Adrenal gland (tissue), 9 donors: ENCODE measurements at regions not wholly inside any gene's neighbourhood (a gene's known extent, or its start where the extent isn't known, plus 50 kb on each side); places are given as distances from the start of the nearest gene placed in this dataset.

ENCODE experiments used
- DNase-seq, 7 donors: peaks; one replicate each; pipeline ENCODE4 v3.0.0-alpha.2; 2019 to 2020
- H3K27ac ChIP-seq, 5 donors: fragments of 200-600 bp; sonication (generic) in 4 of 5; 1 replicate in 3 of 5; 2 replicates in 2 of 5; pipeline versions ENCODE4 v1.5.1 to v1.8.0; 2016 to 2020; ENCODE audit warnings: mild to moderate bottlenecking in 1 of 5
- H3K27me3 ChIP-seq: fragments of 200-600 bp; 2 replicates; pipeline ENCODE4 v1.8.0; 2021
- H3K36me3 ChIP-seq, 2 donors: fragments of 200-600 bp; replicated peaks in 1 of 2; 1 replicate in 1 of 2; 2 replicates in 1 of 2; pipeline versions ENCODE4 v1.5.1 to v1.8.0; 2018 to 2022
- H3K4me1 ChIP-seq, 2 donors: fragments of 200-600 bp; replicated peaks in 1 of 2; 1 replicate in 1 of 2; 2 replicates in 1 of 2; pipeline versions ENCODE4 v1.5.1 to v1.8.0; 2018 to 2021
- H3K4me3 ChIP-seq, 4 donors: fragments of 200-600 bp; sonication (generic) in 3 of 4; one replicate each; pipeline ENCODE4 v1.5.1; 2016 to 2018
- H3K9me3 ChIP-seq, 3 donors: fragments of 200-600 bp; sonication (generic) in 1 of 3; replicated peaks in 1 of 3; 1 replicate in 2 of 3; 2 replicates in 1 of 3; pipeline versions ENCODE4 v1.5.1 to v1.8.0; 2016 to 2021
- POLR2A ChIP-seq, 2 donors: fragments of 450-650 bp; IDR thresholded peaks; one replicate each; pipeline ENCODE4 v1.6.1; 2017; ENCODE audit warnings: antibody characterized with exemption in 2 of 2, mild to moderate bottlenecking in 2 of 2, moderate library complexity in 1 of 2
- WGBS, 4 donors: extraction: QIAGEN DNeasy Blood & Tissue Kit in 2 of 4; methylation state at CpG; one replicate each; pipeline versions ENCODE4 v1.1.5 to v1.1.7; 2013 to 2017; 5-methylcytosine and 5-hydroxymethylcytosine counted together
- intact Hi-C, 2 donors: fragments of 100-400 bp; cut with DNase I; formaldehyde crosslinking; loops; one replicate each; pipeline versions ENCODE4 v1.14.1 to v1.15.0; 2022 to 2023
- TF ChIP-seq, protein P1 (sequence below), 6 experiments: fragments of 450-650 bp in 4 of 6; fragments of 200-600 bp in 2 of 6; sonication (generic) in 1 of 6; IDR thresholded peaks; 1 replicate in 5 of 6; 2 replicates in 1 of 6; pipeline versions ENCODE4 v1.5.1 to v1.8.0; 2016 to 2021; ENCODE audit warnings: antibody characterized with exemption in 6 of 6, mild to moderate bottlenecking in 2 of 6, moderate library complexity in 1 of 6
- donor health status: healthy with polysubstance abuse.
- donor health status: Bipolar disorder and iron deficiency.
- donor health status: DM: yes; HTN: yes; CAD: no.
- donor health status: DM: no; HTN: no; CAD: no.
- donor health status: DM: no; HTN: no; CAD: no.

- H3K4me1 ChIP-seq = no peaks in the 10 kb centered on the region
- H3K4me3 ChIP-seq = no peak overlapping the region
- no peak overlapping the region for H3K27ac ChIP-seq
- no peaks in the 10 kb centered on the region for H3K9me3 ChIP-seq
- H3K36me3 ChIP-seq = no peaks in the 10 kb centered on the region
- H3K27me3 ChIP-seq = no peaks in the 10 kb centered on the region
- intact Hi-C loops = no loop called here
- DNase-seq = no peak
- 83 to 97% (median 90%) methylated on average over 1 of the region's 1 CpG for WGBS, 4 donors
- TF ChIP-seq POLR2A (IDR thresholded peaks at IDR 0.05) = no peak
- TF ChIP-seq, protein P1, sequence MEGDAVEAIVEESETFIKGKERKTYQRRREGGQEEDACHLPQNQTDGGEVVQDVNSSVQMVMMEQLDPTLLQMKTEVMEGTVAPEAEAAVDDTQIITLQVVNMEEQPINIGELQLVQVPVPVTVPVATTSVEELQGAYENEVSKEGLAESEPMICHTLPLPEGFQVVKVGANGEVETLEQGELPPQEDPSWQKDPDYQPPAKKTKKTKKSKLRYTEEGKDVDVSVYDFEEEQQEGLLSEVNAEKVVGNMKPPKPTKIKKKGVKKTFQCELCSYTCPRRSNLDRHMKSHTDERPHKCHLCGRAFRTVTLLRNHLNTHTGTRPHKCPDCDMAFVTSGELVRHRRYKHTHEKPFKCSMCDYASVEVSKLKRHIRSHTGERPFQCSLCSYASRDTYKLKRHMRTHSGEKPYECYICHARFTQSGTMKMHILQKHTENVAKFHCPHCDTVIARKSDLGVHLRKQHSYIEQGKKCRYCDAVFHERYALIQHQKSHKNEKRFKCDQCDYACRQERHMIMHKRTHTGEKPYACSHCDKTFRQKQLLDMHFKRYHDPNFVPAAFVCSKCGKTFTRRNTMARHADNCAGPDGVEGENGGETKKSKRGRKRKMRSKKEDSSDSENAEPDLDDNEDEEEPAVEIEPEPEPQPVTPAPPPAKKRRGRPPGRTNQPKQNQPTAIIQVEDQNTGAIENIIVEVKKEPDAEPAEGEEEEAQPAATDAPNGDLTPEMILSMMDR (IDR thresholded peaks at IDR 0.05) = no peak
Measured at GRCh38 chr17:63095879-63096278, 129.8 kb downstream of the TANC2 start.

DNA sequence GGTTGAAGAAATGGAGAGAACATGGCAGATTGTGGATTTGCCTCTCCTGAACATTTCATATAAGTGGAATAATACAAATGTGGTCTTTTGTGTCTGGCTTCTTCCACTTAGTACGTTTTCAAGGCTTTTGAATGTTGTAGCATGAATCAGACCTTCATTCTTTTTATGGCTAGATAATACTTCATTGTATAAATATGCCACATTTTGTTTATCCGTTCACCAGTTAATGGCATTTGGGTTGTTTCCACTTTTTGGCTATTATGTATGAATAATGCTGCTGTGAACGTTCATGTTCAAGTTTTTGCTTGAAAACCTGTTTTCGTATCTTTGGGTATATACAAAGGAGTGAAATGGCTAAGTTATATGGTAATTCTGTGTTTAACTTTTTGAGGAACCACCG lies 130.4 kb downstream of the TANC2 start:
- TF ChIP-seq, protein P1 (IDR thresholded peaks at IDR 0.05) = no peak
- TF ChIP-seq POLR2A (IDR thresholded peaks at IDR 0.05) = no peak
- no peak for DNase-seq
- Histone ChIP-seq H3K27me3 (no peaks in the 10 kb centered on the region), H3K36me3 (no peaks in the 10 kb centered on the region), H3K4me3 (no peak overlapping the region), H3K4me1 (no peaks in the 10 kb centered on the region), H3K27ac (no peak overlapping the region), H3K9me3 (no peaks in the 10 kb centered on the region)
- 74 to 76% (median 75%) methylated on average over 5 of the region's 5 CpGs for WGBS, 4 donors
- intact Hi-C loops = no loop called here

GRCh38 chr17:63099425-63099824 lies 133.4 kb downstream of the TANC2 start:
- H3K27me3 ChIP-seq = no peaks in the 10 kb centered on the region
- H3K27ac ChIP-seq = no peak overlapping the region
- no peaks in the 10 kb centered on the region for H3K9me3 ChIP-seq
- intact Hi-C loops = no loop called here
- DNase-seq = no peak
- no peak overlapping the region for H3K4me3 ChIP-seq
- TF ChIP-seq, protein P1 (IDR thresholded peaks at IDR 0.05) = no peak
- no peak for TF ChIP-seq POLR2A (IDR thresholded peaks at IDR 0.05)
- 69 to 78% (median 73%) methylated on average over 1 of the region's 1 CpG for WGBS, 4 donors
- H3K4me1 ChIP-seq = no peaks in the 10 kb centered on the region
- no peaks in the 10 kb centered on the region for H3K36me3 ChIP-seq

DNA sequence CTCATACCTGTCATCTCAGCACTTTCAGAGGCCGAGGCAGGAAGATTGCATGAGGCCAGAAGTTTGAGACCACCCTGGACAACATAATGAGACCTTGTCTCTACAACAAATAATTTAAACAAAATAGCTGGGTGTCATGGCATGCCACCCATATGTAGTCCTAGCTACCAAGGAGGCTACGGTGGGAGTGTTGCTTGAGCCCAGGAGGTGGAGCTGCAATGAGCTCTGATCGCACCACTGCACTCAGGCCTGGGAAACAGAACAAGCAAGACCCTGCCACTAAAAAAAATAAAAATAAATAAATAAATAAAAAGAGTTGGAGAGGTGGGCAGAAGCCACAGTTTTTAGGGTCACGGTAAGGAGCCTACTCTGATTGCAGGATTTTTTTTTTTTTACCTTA lies 136.0 kb downstream of the TANC2 start:
- H3K4me1 ChIP-seq = peaks cover 0 to 7% of the 10 kb centered on the region in 2 donors
- intact Hi-C loops = no loop called here
- no peak overlapping the region for H3K27ac ChIP-seq
- no peaks in the 10 kb centered on the region for H3K27me3 ChIP-seq
- no peaks in the 10 kb centered on the region for H3K36me3 ChIP-seq
- no peak overlapping the region for H3K4me3 ChIP-seq
- no peaks in the 10 kb centered on the region for H3K9me3 ChIP-seq
- TF ChIP-seq POLR2A (IDR thresholded peaks at IDR 0.05) = no peak
- TF ChIP-seq, protein P1 (IDR thresholded peaks at IDR 0.05) = no peak
- 93 to 100% (median 97%) methylated on average over 4 of the region's 4 CpGs for WGBS, 4 donors
- DNase-seq = no peak
